OCI-LY3 (cell line): ENCODE measurements at regions not wholly inside any gene's neighbourhood (a gene's known extent, or its start where the extent isn't known, plus 50 kb on each side); places are given as distances from the start of the nearest gene placed in this dataset.

Experiments
- H2AFZ ChIP-seq: fragments of 200-600, 300-600 bp; shearing (Covaris generic); 2 replicates; pipeline ENCODE4 v1.6.0; 2014; ENCODE audit warnings: antibody characterized with exemption, low read depth, low read length
- H3K27ac ChIP-seq: fragments of 200-600, 300-600 bp; sonication (generic); 2 replicates; pipeline ENCODE4 v1.5.1; 2014; ENCODE audit warnings: mild to moderate bottlenecking, low read length, moderate library complexity, mixed read lengths
- H3K27me3 ChIP-seq: fragments of 200-600, 300-600 bp; sonication (generic); 2 replicates; pipeline ENCODE4 v1.6.1; 2014; ENCODE audit warnings: low read depth, low read length, mixed read lengths
- H3K36me3 ChIP-seq: fragments of 200-600, 300-600 bp; sonication (generic); replicated peaks from 2 replicates; pipeline ENCODE3; 2014; ENCODE audit warnings: low read depth, low read length, mixed read lengths
- H3K4me1 ChIP-seq: fragments of 300-600, 200-600 bp; sonication (generic); 2 replicates; pipeline ENCODE4 v1.6.1; 2014; ENCODE audit warnings: low read length, mixed read lengths
- H3K4me2 ChIP-seq: fragments of 200-600, 300-600 bp; sonication (generic); 2 replicates; pipeline ENCODE4 v1.6.1; 2014; ENCODE audit warnings: low read length, mixed read lengths
- H3K4me3 ChIP-seq: fragments of 300-600, 200-600 bp; sonication (generic); 2 replicates; pipeline ENCODE4 v1.5.1; 2014; ENCODE audit warnings: antibody characterized with exemption, mild to moderate bottlenecking, low read length, moderate library complexity
- H3K79me2 ChIP-seq: fragments of 300-600, 200-600 bp; shearing (Covaris generic); 2 replicates; pipeline ENCODE4 v1.6.1; 2014; ENCODE audit warnings: mild to moderate bottlenecking, low read length, mixed read lengths
- H3K9ac ChIP-seq: fragments of 300-600, 200-600 bp; shearing (Covaris generic); 2 replicates; pipeline ENCODE4 v1.6.0; 2014; ENCODE audit warnings: mild to moderate bottlenecking, low read length, moderate library complexity
- H3K9me3 ChIP-seq: fragments of 200-600, 300-600 bp; shearing (Covaris generic); 2 replicates; pipeline ENCODE4 v1.6.1; 2014; ENCODE audit warnings: low read length, mixed read lengths; ENCODE audit not compliant: insufficient read depth
- H4K20me1 ChIP-seq: fragments of 200-600, 300-600 bp; sonication (generic); 2 replicates; pipeline ENCODE4 v1.6.1; 2016; ENCODE audit warnings: low read length, mixed read lengths; ENCODE audit not compliant: insufficient read depth
- EZH2phosphoT487 ChIP-seq: fragments of 200-600 bp; shearing (Covaris generic); IDR thresholded peaks from 2 replicates; pipeline ENCODE4 v1.6.1; 2018; ENCODE audit warnings: antibody characterized with exemption, mixed run types, low read depth
- TF ChIP-seq, protein P1 (sequence below): fragments of 200-600, 300-600 bp; sonication (generic); IDR thresholded peaks from 2 replicates; pipeline ENCODE4 v1.5.1; 2014; ENCODE audit warnings: antibody characterized with exemption, low read length, low read depth

DNA sequence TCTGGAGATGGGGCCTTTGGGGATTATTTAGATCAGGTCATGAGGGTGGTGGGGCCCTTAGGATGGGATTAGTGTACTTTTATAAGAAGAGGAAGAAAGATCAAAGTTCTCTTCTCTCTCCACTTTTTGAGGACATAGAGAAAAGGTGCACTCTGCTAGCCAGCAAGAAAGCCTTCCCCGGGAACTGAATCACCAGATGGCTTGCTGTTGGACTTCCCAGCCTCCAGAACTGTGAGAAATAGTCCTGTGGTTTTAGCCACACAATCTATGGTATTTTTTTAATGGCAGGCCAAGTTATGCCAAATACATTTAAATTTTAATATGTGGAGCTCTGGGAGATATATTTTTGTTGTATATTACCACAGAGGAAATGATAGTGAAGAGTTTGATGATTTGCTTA, 385.8 kb downstream of the KLF12 start:
- no peak for TF ChIP-seq EZH2phosphoT487
- TF ChIP-seq, protein P1, sequence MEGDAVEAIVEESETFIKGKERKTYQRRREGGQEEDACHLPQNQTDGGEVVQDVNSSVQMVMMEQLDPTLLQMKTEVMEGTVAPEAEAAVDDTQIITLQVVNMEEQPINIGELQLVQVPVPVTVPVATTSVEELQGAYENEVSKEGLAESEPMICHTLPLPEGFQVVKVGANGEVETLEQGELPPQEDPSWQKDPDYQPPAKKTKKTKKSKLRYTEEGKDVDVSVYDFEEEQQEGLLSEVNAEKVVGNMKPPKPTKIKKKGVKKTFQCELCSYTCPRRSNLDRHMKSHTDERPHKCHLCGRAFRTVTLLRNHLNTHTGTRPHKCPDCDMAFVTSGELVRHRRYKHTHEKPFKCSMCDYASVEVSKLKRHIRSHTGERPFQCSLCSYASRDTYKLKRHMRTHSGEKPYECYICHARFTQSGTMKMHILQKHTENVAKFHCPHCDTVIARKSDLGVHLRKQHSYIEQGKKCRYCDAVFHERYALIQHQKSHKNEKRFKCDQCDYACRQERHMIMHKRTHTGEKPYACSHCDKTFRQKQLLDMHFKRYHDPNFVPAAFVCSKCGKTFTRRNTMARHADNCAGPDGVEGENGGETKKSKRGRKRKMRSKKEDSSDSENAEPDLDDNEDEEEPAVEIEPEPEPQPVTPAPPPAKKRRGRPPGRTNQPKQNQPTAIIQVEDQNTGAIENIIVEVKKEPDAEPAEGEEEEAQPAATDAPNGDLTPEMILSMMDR: no peak
- no peaks in the 10 kb centered on the region for H4K20me1 ChIP-seq
- no peak overlapping the region for H3K27ac ChIP-seq
- H3K9ac ChIP-seq: no peak overlapping the region
- no peak overlapping the region for H2AFZ ChIP-seq
- no peaks in the 10 kb centered on the region for H3K9me3 ChIP-seq
- no peaks in the 10 kb centered on the region for H3K79me2 ChIP-seq
- no peaks in the 10 kb centered on the region for H3K27me3 ChIP-seq
- H3K36me3 ChIP-seq: peaks cover 6% of the 10 kb centered on the region
- H3K4me1 ChIP-seq: no peaks in the 10 kb centered on the region
- no peak overlapping the region for H3K4me2 ChIP-seq
- no peak overlapping the region for H3K4me3 ChIP-seq

DNA sequence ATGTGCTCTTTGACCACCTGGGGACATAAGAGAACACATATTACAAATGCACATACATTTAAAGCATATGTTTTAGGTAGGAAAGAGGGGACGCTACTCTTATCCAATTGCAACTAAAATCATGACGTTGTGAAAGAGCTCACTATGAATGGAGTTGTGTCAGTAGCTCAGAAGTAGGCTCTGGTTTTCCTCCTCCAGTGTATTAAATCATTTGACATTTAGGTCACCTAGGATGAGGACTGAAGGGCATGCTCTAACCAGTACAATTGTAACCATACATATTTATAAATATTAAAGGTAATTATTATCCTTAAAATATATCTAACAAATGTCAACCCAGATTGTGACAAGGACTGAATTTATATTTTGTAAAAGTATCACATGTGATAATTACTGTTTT, 389.0 kb downstream of the KLF12 start:
- Histone ChIP-seq H3K79me2 (no peaks in the 10 kb centered on the region), H3K9ac (no peak overlapping the region), H3K4me1 (no peaks in the 10 kb centered on the region), H3K27ac (no peak overlapping the region), H2AFZ (no peak overlapping the region), H3K4me3 (no peak overlapping the region), H3K9me3 (no peaks in the 10 kb centered on the region), H4K20me1 (no peaks in the 10 kb centered on the region), H3K4me2 (no peak overlapping the region), H3K27me3 (no peaks in the 10 kb centered on the region), H3K36me3 (peaks cover 6% of the 10 kb centered on the region)
- TF ChIP-seq, protein P1: no peak
- no peak for TF ChIP-seq EZH2phosphoT487

DNA sequence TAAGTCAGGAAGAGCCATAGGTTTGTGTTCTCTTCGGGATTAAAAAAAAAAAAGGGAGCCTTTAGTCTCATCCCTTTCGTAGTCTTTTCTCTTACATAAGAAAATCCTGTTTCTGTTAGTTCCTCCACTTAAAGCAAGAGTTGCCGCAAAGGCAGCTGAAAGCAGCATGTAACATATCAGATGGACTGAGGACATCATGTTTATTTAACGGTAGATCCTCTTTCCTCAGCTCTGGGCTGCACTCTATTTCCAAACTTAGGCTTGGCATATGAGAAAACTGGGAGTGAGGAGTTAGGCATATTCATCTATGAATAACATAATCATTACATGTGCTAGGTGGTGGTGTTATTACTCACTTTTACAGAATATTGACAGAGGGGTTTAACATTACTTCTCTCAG, 391.2 kb downstream of the KLF12 start:
- H3K27me3 ChIP-seq: no peaks in the 10 kb centered on the region
- no peak overlapping the region for H3K9ac ChIP-seq
- H3K79me2 ChIP-seq: no peaks in the 10 kb centered on the region
- H4K20me1 ChIP-seq: no peaks in the 10 kb centered on the region
- H3K4me1 ChIP-seq: no peaks in the 10 kb centered on the region
- H3K36me3 ChIP-seq: no peaks in the 10 kb centered on the region
- no peak overlapping the region for H3K27ac ChIP-seq
- no peak overlapping the region for H3K4me2 ChIP-seq
- H3K4me3 ChIP-seq: no peak overlapping the region
- H3K9me3 ChIP-seq: no peaks in the 10 kb centered on the region
- no peak overlapping the region for H2AFZ ChIP-seq
- TF ChIP-seq, protein P1: no peak
- TF ChIP-seq EZH2phosphoT487: no peak

DNA sequence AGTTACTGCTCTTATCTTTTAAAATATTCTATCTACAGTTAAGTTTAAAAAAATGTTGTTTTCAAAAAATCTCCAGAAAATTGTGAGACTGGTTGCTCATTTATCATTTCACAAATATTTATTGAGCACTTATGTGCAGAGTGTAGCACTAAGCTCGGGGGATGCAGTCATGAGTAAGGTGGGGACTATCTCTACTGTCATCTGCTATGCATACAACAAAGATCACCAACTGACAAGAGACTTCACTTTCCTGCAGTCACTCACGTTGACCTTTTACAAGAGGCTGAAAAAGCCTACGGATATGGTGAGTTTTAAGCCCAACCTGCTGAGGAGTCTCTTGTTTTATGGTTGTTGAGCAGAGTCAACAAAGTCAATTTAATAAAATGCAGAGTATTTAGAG, 392.5 kb downstream of the KLF12 start:
- no peak overlapping the region for H3K27ac ChIP-seq

More for the DNA sequence above, 392.5 kb downstream of the KLF12 start:
- Histone ChIP-seq H3K36me3 (no peaks in the 10 kb centered on the region), H4K20me1 (no peaks in the 10 kb centered on the region), H3K79me2 (no peaks in the 10 kb centered on the region), H3K9ac (no peak overlapping the region), H3K27me3 (no peaks in the 10 kb centered on the region), H3K4me1 (no peaks in the 10 kb centered on the region), H3K4me3 (no peak overlapping the region), H3K9me3 (no peaks in the 10 kb centered on the region), H2AFZ (no peak overlapping the region), H3K4me2 (no peak overlapping the region)
- TF ChIP-seq, protein P1: no peak
- no peak for TF ChIP-seq EZH2phosphoT487
